ENCODE measurements at regions not wholly inside any gene's neighbourhood (a gene's known extent, or its start where the extent isn't known, plus 50 kb on each side); places are given as distances from the start of the nearest gene placed in this dataset.

GRCh38 chr3:118292841-118293240 is 741.8 kb downstream of the IGSF11 start:
- no peak overlapping the region for H3K27ac ChIP-seq (ENCODE audit: low read length)
- no peak overlapping the region for H3K4me3 ChIP-seq (ENCODE audit: low read depth in 1 of 2, low read length in 2 of 2)
- TF ChIP-seq EZH2 (IDR thresholded peaks at IDR 0.05; ENCODE audit: borderline replicate concordance, low read depth, low read length, severe bottlenecking) = no peak
- TF ChIP-seq, protein P1, sequence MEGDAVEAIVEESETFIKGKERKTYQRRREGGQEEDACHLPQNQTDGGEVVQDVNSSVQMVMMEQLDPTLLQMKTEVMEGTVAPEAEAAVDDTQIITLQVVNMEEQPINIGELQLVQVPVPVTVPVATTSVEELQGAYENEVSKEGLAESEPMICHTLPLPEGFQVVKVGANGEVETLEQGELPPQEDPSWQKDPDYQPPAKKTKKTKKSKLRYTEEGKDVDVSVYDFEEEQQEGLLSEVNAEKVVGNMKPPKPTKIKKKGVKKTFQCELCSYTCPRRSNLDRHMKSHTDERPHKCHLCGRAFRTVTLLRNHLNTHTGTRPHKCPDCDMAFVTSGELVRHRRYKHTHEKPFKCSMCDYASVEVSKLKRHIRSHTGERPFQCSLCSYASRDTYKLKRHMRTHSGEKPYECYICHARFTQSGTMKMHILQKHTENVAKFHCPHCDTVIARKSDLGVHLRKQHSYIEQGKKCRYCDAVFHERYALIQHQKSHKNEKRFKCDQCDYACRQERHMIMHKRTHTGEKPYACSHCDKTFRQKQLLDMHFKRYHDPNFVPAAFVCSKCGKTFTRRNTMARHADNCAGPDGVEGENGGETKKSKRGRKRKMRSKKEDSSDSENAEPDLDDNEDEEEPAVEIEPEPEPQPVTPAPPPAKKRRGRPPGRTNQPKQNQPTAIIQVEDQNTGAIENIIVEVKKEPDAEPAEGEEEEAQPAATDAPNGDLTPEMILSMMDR (IDR thresholded peaks at IDR 0.05; ENCODE audit: borderline replicate concordance, extremely low read depth, low read length, poor library complexity, severe bottlenecking) = no peak
- no peak overlapping the region for H2AFZ ChIP-seq (ENCODE audit: low read depth, low read length)
- ATAC-seq (ENCODE audit: insufficient read depth, low read depth) = no peak
- no peak overlapping the region for H3K4me2 ChIP-seq (ENCODE audit: insufficient read depth, low read length)
- H3K9me3 ChIP-seq (ENCODE audit: insufficient read depth, low read length, severe bottlenecking) = no peaks in the 10 kb centered on the region
- no peak for DNase-seq
- no peaks in the 10 kb centered on the region for H3K27me3 ChIP-seq (ENCODE audit: insufficient read depth, low read length, poor library complexity)
- no peaks in the 10 kb centered on the region for H3K36me3 ChIP-seq (ENCODE audit: insufficient read depth, low read length)
- no peaks in the 10 kb centered on the region for H4K20me1 ChIP-seq (ENCODE audit: insufficient read depth, low read length)
- H3K79me2 ChIP-seq (ENCODE audit: insufficient read depth, low read length) = no peaks in the 10 kb centered on the region
- no peak overlapping the region for H3K9ac ChIP-seq (ENCODE audit: low read depth, low read length)
- H3K4me1 ChIP-seq (ENCODE audit: insufficient read depth, low read length) = no peaks in the 10 kb centered on the region

GRCh38 chr3:118298133-118298532 is 736.5 kb downstream of the IGSF11 start:
- H4K20me1 ChIP-seq (ENCODE audit: insufficient read depth, low read length) = no peaks in the 10 kb centered on the region
- no peak for ATAC-seq (ENCODE audit: insufficient read depth, low read depth)
- no peaks in the 10 kb centered on the region for H3K27me3 ChIP-seq (ENCODE audit: insufficient read depth, low read length, poor library complexity)
- no peak overlapping the region for H2AFZ ChIP-seq (ENCODE audit: low read depth, low read length)
- H3K4me1 ChIP-seq (ENCODE audit: insufficient read depth, low read length) = no peaks in the 10 kb centered on the region
- H3K9me3 ChIP-seq (ENCODE audit: insufficient read depth, low read length, severe bottlenecking) = no peaks in the 10 kb centered on the region
- H3K9ac ChIP-seq (ENCODE audit: low read depth, low read length) = no peak overlapping the region
- no peak overlapping the region for H3K4me2 ChIP-seq (ENCODE audit: insufficient read depth, low read length)
- H3K79me2 ChIP-seq (ENCODE audit: insufficient read depth, low read length) = no peaks in the 10 kb centered on the region
- no peak for DNase-seq
- H3K4me3 ChIP-seq (ENCODE audit: low read depth in 1 of 2, low read length in 2 of 2) = no peak overlapping the region
- TF ChIP-seq, protein P1 (IDR thresholded peaks at IDR 0.05; ENCODE audit: borderline replicate concordance, extremely low read depth, low read length, poor library complexity, severe bottlenecking) = no peak
- TF ChIP-seq EZH2 (IDR thresholded peaks at IDR 0.05; ENCODE audit: borderline replicate concordance, low read depth, low read length, severe bottlenecking) = no peak
- H3K36me3 ChIP-seq (ENCODE audit: insufficient read depth, low read length) = no peaks in the 10 kb centered on the region
- H3K27ac ChIP-seq (ENCODE audit: low read length) = no peak overlapping the region

DNA sequence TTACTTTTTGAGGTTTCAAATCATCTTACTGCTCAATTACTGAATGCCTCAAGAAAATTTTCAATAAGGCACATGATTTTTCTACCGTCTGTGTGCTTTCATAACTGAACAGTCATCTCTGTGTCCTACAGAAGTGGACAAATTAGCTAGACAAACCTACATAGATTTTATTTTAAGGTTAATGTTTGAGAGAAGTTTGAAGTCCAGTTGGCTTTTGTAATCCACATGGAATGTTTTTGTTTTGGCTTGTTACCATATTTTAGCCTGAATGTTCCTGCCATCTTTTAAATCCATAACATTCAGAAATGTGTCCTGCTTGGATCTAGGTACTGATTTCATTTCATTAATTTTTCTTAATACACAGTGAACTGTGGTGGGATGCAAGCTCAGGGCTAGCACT is 730.1 kb downstream of the IGSF11 start:
- no peak overlapping the region for H3K9ac ChIP-seq (ENCODE audit: low read depth, low read length)
- no peak overlapping the region for H3K4me3 ChIP-seq (ENCODE audit: low read depth in 1 of 2, low read length in 2 of 2)
- no peak overlapping the region for H3K4me2 ChIP-seq (ENCODE audit: insufficient read depth, low read length)
- H4K20me1 ChIP-seq (ENCODE audit: insufficient read depth, low read length) = no peaks in the 10 kb centered on the region
- H3K27me3 ChIP-seq (ENCODE audit: insufficient read depth, low read length, poor library complexity) = no peaks in the 10 kb centered on the region
- ATAC-seq (ENCODE audit: insufficient read depth, low read depth) = no peak
- TF ChIP-seq, protein P1 (IDR thresholded peaks at IDR 0.05; ENCODE audit: borderline replicate concordance, extremely low read depth, low read length, poor library complexity, severe bottlenecking) = no peak
- TF ChIP-seq EZH2 (IDR thresholded peaks at IDR 0.05; ENCODE audit: borderline replicate concordance, low read depth, low read length, severe bottlenecking) = no peak
- no peaks in the 10 kb centered on the region for H3K9me3 ChIP-seq (ENCODE audit: insufficient read depth, low read length, severe bottlenecking)
- no peaks in the 10 kb centered on the region for H3K79me2 ChIP-seq (ENCODE audit: insufficient read depth, low read length)
- H3K4me1 ChIP-seq (ENCODE audit: insufficient read depth, low read length) = no peaks in the 10 kb centered on the region
- no peak overlapping the region for H2AFZ ChIP-seq (ENCODE audit: low read depth, low read length)
- H3K27ac ChIP-seq (ENCODE audit: low read length) = no peak overlapping the region
- no peak for DNase-seq
- H3K36me3 ChIP-seq (ENCODE audit: insufficient read depth, low read length) = no peaks in the 10 kb centered on the region

- ATAC-seq (ENCODE audit: insufficient read depth, low read depth) = no peak
These were observed 701.9 kb downstream of the IGSF11 start for GRCh38 chr3:118332699-118333098.

More at GRCh38 chr3:118332699-118333098, 701.9 kb downstream of the IGSF11 start:
- no peaks in the 10 kb centered on the region for H3K79me2 ChIP-seq (ENCODE audit: insufficient read depth, low read length)
- no peak overlapping the region for H2AFZ ChIP-seq (ENCODE audit: low read depth, low read length)
- no peaks in the 10 kb centered on the region for H3K27me3 ChIP-seq (ENCODE audit: insufficient read depth, low read length, poor library complexity)
- H3K9ac ChIP-seq (ENCODE audit: low read depth, low read length) = no peak overlapping the region
- DNase-seq = no peak
- no peak overlapping the region for H3K4me2 ChIP-seq (ENCODE audit: insufficient read depth, low read length)
- H4K20me1 ChIP-seq (ENCODE audit: insufficient read depth, low read length) = no peaks in the 10 kb centered on the region
- H3K36me3 ChIP-seq (ENCODE audit: insufficient read depth, low read length) = no peaks in the 10 kb centered on the region
- H3K27ac ChIP-seq (ENCODE audit: low read length) = no peak overlapping the region
- H3K9me3 ChIP-seq (ENCODE audit: insufficient read depth, low read length, severe bottlenecking) = peaks cover 9% of the 10 kb centered on the region
- no peak for TF ChIP-seq EZH2 (IDR thresholded peaks at IDR 0.05; ENCODE audit: borderline replicate concordance, low read depth, low read length, severe bottlenecking)
- TF ChIP-seq, protein P1 (IDR thresholded peaks at IDR 0.05; ENCODE audit: borderline replicate concordance, extremely low read depth, low read length, poor library complexity, severe bottlenecking) = no peak
- H3K4me3 ChIP-seq (ENCODE audit: low read depth in 1 of 2, low read length in 2 of 2) = no peak overlapping the region
- H3K4me1 ChIP-seq (ENCODE audit: insufficient read depth, low read length) = no peaks in the 10 kb centered on the region
